NCI-H1092 treated with DMSO at 0.1 percent for 48 hours (cell line): ENCODE measurements at regions not wholly inside any gene's neighbourhood (a gene's known extent, or its start where the extent isn't known, plus 50 kb on each side); places are given as distances from the start of the nearest gene placed in this dataset.

Source experiments
- DNase-seq: peaks from one replicate; lab custom pipeline; 2025; lab: John Stamatoyannopoulos, UW

DNA sequence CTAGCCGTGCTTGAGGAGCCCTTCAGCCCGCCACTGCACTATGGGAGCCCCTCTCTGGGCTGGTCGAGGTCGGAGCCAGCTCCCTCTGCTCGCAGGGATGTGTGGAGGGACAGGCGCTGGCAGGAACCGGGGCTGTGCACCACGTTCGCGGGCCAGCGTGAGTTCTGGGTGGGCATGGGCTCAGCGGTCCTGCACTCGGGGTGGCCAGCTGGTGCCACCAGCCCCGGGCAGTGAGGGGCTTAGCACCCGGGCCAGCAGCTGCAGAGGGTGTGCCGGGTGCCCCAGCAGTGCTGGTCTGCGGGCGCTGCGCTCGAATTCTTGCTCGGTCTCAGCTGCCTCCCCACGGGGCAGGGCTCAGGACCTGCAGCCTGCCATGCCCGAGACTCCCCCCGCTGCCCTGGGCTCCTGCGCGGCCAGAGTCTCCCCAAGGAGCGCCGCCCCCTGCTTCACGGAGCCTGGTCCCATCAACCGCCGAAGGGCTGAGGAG lies 90.8 kb upstream of the NRG3 start:
- no peak for DNase-seq

GRCh38 chr10:81792729-81793128 lies 82.3 kb upstream of the NRG3 start:
- DNase-seq: no peak

- DNase-seq: no peak
Observed at GRCh38 chr10:81806842-81807241, 68.2 kb upstream of the NRG3 start.

DNA sequence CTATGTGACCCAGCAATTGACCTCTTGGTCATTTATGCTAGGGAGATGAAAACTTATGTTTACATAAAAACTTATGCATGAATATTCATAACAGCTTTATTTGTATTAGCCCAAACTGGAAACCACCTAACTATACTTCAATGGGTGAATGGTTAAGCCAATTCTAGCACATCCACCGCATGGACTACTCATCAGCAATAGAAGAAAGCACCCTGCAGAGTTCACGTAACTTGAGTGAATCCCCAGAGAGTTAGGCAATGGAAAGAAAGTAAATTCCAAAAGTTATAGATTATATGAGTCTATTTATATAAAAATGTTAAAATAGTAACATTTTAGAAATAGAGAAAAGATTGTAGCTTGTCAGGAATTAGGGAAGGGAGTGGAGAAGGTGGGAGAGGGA lies 60.2 kb upstream of the NRG3 start:
- no peak for DNase-seq

DNA sequence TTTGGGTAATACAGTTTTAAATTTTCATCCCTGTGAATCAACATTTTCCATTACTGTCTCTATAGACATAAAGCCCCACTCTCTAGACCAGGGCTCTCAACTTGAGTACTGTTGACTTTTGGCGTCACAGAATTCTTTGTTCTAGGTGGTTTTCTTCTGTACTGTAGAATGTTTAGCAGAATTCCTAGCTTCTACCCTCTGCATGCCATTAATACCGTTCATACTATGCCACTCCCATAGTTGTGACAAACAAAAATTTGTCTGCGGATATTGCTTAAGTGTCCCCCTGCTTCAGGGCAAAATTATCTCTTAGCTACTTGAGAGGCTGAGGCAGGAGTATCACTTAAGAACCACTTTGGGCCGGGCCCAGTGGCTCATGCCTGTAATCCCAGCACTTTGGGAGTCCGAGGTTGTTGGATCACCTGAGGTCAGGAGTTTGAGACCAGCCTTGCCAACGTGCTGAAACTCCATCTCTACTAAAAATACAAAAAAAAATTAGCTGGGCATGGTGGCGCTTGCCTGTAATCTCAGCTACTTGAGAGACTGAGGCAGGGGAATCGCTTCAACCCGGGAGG lies 57.3 kb upstream of the NRG3 start:
- no peak for DNase-seq

DNA sequence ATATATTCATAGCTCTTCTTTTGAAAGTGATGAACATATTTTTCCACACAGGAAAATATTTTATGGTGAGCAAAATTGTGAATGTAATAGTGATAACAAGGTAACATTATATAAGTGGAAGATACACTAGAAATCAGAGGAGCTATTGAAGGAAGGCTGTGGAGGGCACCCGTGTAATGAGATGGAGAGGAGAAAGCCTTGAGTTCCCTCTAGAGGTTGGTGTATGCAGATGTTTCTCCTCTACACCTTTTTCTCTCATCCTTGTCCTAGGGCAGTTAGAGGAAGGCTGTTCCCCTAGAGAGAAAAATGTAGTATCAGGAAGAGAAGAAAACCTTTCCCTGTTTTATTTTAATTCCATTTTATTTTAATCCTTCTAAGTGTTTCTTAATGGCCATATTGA lies 54.6 kb upstream of the NRG3 start:
- no peak for DNase-seq
